OCI-LY3 (cell line): ENCODE measurements at regions not wholly inside any gene's neighbourhood (a gene's known extent, or its start where the extent isn't known, plus 50 kb on each side); places are given as distances from the start of the nearest gene placed in this dataset.

ENCODE experiments used
- EZH2phosphoT487 ChIP-seq: fragments of 200-600 bp; shearing (Covaris generic); IDR thresholded peaks from 2 replicates; pipeline ENCODE4 v1.6.1; 2018; ENCODE audit warnings: antibody characterized with exemption, mixed run types, low read depth
- TF ChIP-seq, protein P1 (sequence below): fragments of 200-600, 300-600 bp; sonication (generic); IDR thresholded peaks from 2 replicates; pipeline ENCODE4 v1.5.1; 2014; ENCODE audit warnings: antibody characterized with exemption, low read length, low read depth

- no peak for TF ChIP-seq EZH2phosphoT487
- TF ChIP-seq, protein P1, sequence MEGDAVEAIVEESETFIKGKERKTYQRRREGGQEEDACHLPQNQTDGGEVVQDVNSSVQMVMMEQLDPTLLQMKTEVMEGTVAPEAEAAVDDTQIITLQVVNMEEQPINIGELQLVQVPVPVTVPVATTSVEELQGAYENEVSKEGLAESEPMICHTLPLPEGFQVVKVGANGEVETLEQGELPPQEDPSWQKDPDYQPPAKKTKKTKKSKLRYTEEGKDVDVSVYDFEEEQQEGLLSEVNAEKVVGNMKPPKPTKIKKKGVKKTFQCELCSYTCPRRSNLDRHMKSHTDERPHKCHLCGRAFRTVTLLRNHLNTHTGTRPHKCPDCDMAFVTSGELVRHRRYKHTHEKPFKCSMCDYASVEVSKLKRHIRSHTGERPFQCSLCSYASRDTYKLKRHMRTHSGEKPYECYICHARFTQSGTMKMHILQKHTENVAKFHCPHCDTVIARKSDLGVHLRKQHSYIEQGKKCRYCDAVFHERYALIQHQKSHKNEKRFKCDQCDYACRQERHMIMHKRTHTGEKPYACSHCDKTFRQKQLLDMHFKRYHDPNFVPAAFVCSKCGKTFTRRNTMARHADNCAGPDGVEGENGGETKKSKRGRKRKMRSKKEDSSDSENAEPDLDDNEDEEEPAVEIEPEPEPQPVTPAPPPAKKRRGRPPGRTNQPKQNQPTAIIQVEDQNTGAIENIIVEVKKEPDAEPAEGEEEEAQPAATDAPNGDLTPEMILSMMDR, result no peak
These were observed 521.9 kb upstream of the GOLIM4 start for GRCh38 chr3:168617658-168618057.
